SJCRH30 (cell line): ENCODE measurements at regions not wholly inside any gene's neighbourhood (a gene's known extent, or its start where the extent isn't known, plus 50 kb on each side); places are given as distances from the start of the nearest gene placed in this dataset.

Experiments used
- DNase-seq, 2 experiments: peaks; one replicate each; pipeline ENCODE4 v3.0.0-alpha.2; 2015 to 2020
- H3K27ac ChIP-seq: fragments of 250-450 bp; sonication (Bioruptor Pico); 2 replicates; pipeline ENCODE4 v1.5.1; 2020; ENCODE audit warnings: mild to moderate bottlenecking, moderate library complexity
- H3K27me3 ChIP-seq: fragments of 250-450 bp; sonication (Bioruptor Pico); 2 replicates; pipeline ENCODE4 v1.5.1; 2020; ENCODE audit warnings: mild to moderate bottlenecking, moderate library complexity
- H3K36me3 ChIP-seq: fragments of 250-450 bp; sonication (Bioruptor Pico); 2 replicates; pipeline ENCODE4 v1.5.1; 2020; ENCODE audit warnings: mild to moderate bottlenecking, moderate library complexity
- H3K4me1 ChIP-seq: fragments of 250-450 bp; sonication (Bioruptor Pico); 2 replicates; pipeline ENCODE4 v1.5.1; 2020; ENCODE audit warnings: mild to moderate bottlenecking, moderate library complexity
- H3K4me3 ChIP-seq: fragments of 250-450 bp; sonication (Bioruptor Pico); 2 replicates; pipeline ENCODE4 v1.5.1; 2020; ENCODE audit warnings: mild to moderate bottlenecking, moderate library complexity
- H3K9me3 ChIP-seq: fragments of 250-450 bp; sonication (Bioruptor Pico); replicated peaks from 2 replicates; pipeline ENCODE4 v1.5.1; 2020; ENCODE audit warnings: mild to moderate bottlenecking, moderate library complexity

- no peak overlapping the region for H3K4me3 ChIP-seq
- no peak for DNase-seq
Measured at GRCh38 chr12:63319386-63319785, 168.4 kb upstream of the AVPR1A start.

DNA sequence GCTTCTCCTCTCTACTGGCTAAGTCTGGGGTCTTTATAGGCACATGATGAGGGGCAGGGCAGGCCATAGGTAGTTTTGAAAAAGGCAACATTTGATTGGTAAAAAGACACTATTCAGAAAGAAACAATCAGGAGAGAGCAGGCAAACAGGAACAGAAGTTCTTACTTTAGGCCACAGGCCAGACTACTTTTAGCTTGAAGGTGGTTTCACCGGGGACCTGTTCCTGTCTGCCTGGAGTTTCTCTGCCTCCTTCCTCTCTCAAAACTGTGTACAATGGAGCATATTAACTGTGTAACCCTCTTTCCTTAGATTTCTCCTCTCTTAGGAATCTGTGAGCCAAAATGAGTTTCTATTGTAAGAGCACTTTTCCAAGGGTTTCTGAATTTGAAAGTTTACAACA, 167.9 kb upstream of the AVPR1A start:
- Histone ChIP-seq H3K4me3 (no peak overlapping the region), H3K27ac (no peak overlapping the region), H3K9me3 (no peaks in the 10 kb centered on the region), H3K27me3 (no peaks in the 10 kb centered on the region), H3K4me1 (no peaks in the 10 kb centered on the region), H3K36me3 (no peaks in the 10 kb centered on the region)
- no peak for DNase-seq

More at GRCh38 chr12:63319386-63319785, 168.4 kb upstream of the AVPR1A start:
- H3K4me1 ChIP-seq, result no peaks in the 10 kb centered on the region
- no peak overlapping the region for H3K27ac ChIP-seq
- no peaks in the 10 kb centered on the region for H3K27me3 ChIP-seq
- no peaks in the 10 kb centered on the region for H3K9me3 ChIP-seq
- H3K36me3 ChIP-seq, result no peaks in the 10 kb centered on the region

DNA sequence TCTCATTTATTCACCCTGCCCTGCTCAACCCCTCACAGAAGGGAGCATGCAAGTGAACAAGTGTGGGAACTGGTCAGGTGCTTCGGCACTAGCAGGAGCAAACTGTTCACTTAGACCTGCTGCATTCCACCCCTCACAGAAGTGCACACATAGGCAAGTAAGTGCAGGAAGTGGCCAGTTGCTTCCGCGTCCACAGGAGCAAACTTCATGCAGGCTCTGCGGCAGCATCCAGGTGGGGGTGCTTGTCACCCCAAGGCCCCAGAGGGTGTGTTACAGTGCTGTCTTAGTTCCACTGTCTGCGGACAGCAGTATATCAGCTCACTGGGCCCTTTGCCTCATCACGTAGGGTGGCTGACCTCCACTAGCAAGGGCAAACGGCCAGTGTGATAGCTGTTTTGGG, 167.3 kb upstream of the AVPR1A start:
- Histone ChIP-seq H3K27me3 (no peaks in the 10 kb centered on the region), H3K27ac (no peak overlapping the region), H3K36me3 (no peaks in the 10 kb centered on the region), H3K4me3 (no peak overlapping the region), H3K4me1 (no peaks in the 10 kb centered on the region), H3K9me3 (no peaks in the 10 kb centered on the region)
- DNase-seq, result no peak

- Histone ChIP-seq H3K9me3 (no peaks in the 10 kb centered on the region), H3K27ac (no peak overlapping the region), H3K4me3 (no peak overlapping the region), H3K36me3 (no peaks in the 10 kb centered on the region), H3K4me1 (no peaks in the 10 kb centered on the region), H3K27me3 (no peaks in the 10 kb centered on the region)
- DNase-seq, result no peak
Measured at GRCh38 chr12:63317880-63318279, 166.9 kb upstream of the AVPR1A start.

DNA sequence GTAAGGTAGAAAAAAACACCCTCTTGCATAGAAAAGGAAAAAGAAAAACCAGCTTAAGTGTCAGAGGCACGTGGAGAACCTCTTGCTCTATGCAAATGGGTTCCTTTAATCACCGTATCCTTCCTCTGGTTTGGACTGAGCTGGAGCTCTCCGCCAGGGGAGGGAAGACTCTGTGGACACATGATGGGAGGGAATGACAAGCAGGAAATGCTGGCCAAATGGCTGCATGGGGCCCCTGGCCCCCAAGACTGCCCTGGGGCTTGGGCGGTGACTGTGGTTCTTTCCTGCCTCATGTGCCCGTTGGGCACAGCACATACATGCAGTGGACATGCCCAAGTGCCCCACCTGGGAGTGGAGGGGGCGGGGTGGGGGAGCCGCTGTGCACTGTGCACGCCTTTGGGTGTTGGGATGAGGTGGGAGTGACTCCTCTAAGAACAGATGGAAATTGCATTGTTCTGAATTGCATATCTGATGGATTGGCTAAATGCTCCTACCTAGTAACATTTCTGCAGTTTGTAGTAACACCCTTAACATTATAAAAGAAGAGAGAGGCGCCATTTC, 166.4 kb upstream of the AVPR1A start:
- no peak overlapping the region for H3K27ac ChIP-seq
- no peaks in the 10 kb centered on the region for H3K4me1 ChIP-seq
- DNase-seq, result no peak
- H3K27me3 ChIP-seq, result no peaks in the 10 kb centered on the region
- H3K4me3 ChIP-seq, result no peak overlapping the region
- no peaks in the 10 kb centered on the region for H3K9me3 ChIP-seq
- no peaks in the 10 kb centered on the region for H3K36me3 ChIP-seq

DNA sequence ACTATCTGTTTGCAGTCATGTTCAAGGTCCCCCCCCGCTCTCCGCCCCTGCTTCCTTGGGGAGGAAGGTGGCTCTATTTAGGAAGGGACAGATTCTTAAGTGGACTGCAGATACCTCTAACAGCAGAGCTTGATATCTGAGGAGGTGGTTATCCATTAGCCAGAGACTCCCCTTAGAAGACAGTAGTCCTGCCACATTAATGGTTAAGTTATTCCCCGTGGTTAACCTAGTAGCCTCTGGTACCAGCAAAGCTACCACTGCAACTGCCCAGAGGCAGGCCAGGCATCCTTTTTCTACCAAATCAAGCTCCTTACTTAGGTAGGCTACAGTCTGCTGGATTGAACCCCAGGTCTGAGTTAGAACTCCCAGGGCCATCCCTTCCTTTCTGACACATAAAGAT, 162.1 kb upstream of the AVPR1A start:
- no peaks in the 10 kb centered on the region for H3K9me3 ChIP-seq
- no peaks in the 10 kb centered on the region for H3K4me1 ChIP-seq
- no peak for DNase-seq
- no peaks in the 10 kb centered on the region for H3K36me3 ChIP-seq
- H3K4me3 ChIP-seq, result no peak overlapping the region
- no peak overlapping the region for H3K27ac ChIP-seq
- no peaks in the 10 kb centered on the region for H3K27me3 ChIP-seq

- Histone ChIP-seq H3K27ac (no peak overlapping the region), H3K9me3 (no peaks in the 10 kb centered on the region), H3K36me3 (no peaks in the 10 kb centered on the region), H3K4me1 (no peaks in the 10 kb centered on the region), H3K4me3 (no peak overlapping the region), H3K27me3 (no peaks in the 10 kb centered on the region)
- DNase-seq, result no peak
Measured at GRCh38 chr12:63308671-63309070, 157.7 kb upstream of the AVPR1A start.

DNA sequence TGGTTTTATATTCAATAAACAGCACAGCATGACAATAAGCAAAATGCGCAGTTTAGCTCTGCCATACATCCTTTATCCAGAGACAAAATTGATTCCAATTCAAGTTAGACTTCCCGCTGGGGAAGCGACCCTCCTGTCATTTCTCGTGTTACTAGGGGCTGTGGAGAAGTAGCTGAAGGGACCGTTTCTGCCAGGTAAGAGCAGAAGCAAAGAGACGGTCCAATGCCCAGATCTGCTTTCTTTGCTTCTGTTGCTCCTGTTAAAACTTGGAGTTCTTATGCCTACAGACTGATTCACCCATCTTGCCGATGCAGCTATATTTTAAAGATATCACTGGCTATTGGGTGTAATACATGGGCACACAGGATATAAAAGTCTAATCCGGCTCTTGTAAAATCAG, 156.8 kb upstream of the AVPR1A start:
- Histone ChIP-seq H3K4me1 (no peaks in the 10 kb centered on the region), H3K9me3 (no peaks in the 10 kb centered on the region), H3K27me3 (no peaks in the 10 kb centered on the region), H3K4me3 (no peak overlapping the region), H3K36me3 (no peaks in the 10 kb centered on the region), H3K27ac (no peak overlapping the region)
- DNase-seq, result no peak

DNA sequence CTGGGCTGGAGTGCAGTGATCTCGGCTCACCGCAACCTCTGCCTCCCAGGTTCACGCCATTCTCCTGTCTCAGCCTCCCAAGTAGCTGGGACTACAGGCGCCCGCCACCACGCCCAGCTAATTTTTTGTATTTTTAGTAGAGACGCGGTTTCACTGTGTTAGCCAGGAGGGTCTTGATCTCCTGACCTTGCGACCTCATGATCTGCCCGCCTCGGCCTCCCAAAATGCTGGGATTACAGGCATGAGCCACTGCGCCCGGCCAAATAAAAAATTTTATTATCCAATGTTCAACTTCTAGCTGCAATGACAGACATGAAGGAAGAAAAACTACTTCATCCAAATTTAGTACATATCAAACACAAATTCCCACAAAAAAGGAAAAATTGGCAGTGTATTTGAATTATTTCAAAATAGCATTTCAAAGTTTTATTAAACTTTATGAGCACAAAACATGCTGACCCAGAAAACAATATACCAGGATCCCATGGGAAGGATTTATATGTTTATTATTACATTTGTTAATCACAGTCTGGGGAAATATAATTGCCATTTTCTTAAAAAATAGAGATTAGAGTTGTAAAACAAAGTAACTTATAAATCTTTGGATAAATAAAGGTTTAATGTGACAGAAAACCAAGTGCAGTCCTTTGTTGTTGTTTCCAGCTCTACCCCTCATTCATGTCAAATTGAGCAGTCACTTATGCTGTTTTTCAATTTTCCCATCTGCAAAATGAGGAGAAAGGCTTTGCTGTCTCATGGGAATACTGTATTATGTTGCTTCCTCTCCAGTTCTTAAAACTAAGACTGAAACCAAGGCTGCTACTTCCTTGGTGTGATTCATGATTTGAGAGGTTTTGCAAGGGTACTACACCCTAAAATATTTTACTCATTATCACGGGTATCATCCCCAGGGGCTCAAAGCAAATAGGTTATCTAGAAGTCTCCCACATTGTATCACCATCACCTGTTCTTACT, 155.2 kb upstream of the AVPR1A start:
- no peak overlapping the region for H3K4me3 ChIP-seq
- no peaks in the 10 kb centered on the region for H3K4me1 ChIP-seq
- H3K27ac ChIP-seq, result no peak overlapping the region
- no peaks in the 10 kb centered on the region for H3K36me3 ChIP-seq
- H3K9me3 ChIP-seq, result no peaks in the 10 kb centered on the region
- no peak for DNase-seq
- H3K27me3 ChIP-seq, result no peaks in the 10 kb centered on the region

DNA sequence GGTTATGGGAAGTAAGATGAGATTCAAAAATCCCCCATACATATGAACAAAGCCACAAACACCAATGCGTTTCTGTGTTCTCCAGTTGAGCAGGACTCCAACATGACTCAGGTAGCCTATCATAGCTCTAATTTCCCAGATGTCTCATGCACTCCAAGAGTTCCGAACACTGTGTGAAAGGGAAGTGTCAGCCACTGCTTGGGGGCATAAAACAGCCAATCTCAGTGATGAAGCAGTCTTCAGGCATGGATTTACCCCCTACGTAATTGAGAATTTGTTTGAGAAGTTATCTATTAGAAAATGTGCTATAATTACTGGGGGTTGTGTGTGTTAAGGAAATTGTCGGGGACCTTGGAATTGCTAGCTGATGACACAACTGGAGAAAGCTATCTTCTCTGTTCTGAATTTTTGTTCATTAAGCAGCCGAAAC, 153.9 kb upstream of the AVPR1A start:
- H3K36me3 ChIP-seq, result no peaks in the 10 kb centered on the region
- no peaks in the 10 kb centered on the region for H3K4me1 ChIP-seq
- H3K27me3 ChIP-seq, result no peaks in the 10 kb centered on the region
- no peak for DNase-seq
- no peaks in the 10 kb centered on the region for H3K9me3 ChIP-seq
- H3K27ac ChIP-seq, result no peak overlapping the region
- no peak overlapping the region for H3K4me3 ChIP-seq

- no peak for DNase-seq
- Histone ChIP-seq H3K27ac (no peak overlapping the region), H3K27me3 (no peaks in the 10 kb centered on the region), H3K36me3 (no peaks in the 10 kb centered on the region), H3K9me3 (no peaks in the 10 kb centered on the region), H3K4me1 (no peaks in the 10 kb centered on the region), H3K4me3 (no peak overlapping the region)
Measured at GRCh38 chr12:63302941-63303536, 152.0 kb upstream of the AVPR1A start.

GRCh38 chr12:63302269-63302940, 151.4 kb upstream of the AVPR1A start:
- no peaks in the 10 kb centered on the region for H3K36me3 ChIP-seq
- H3K4me1 ChIP-seq, result no peaks in the 10 kb centered on the region
- H3K4me3 ChIP-seq, result no peak overlapping the region
- DNase-seq, result no peak
- H3K27me3 ChIP-seq, result no peaks in the 10 kb centered on the region
- H3K27ac ChIP-seq, result no peak overlapping the region
- H3K9me3 ChIP-seq, result no peaks in the 10 kb centered on the region

- no peak overlapping the region for H3K27ac ChIP-seq
- no peak overlapping the region for H3K4me3 ChIP-seq
- no peak for DNase-seq
Measured at GRCh38 chr12:63301311-63301710, 150.3 kb upstream of the AVPR1A start.

GRCh38 chr12:63298386-63298930, 147.5 kb upstream of the AVPR1A start:
- DNase-seq, result no peak
- H3K4me3 ChIP-seq, result no peak overlapping the region
- peaks cover 12% of the 10 kb centered on the region; the same call in 1 of the 2 replicates for H3K4me1 ChIP-seq
- no peaks in the 10 kb centered on the region for H3K27me3 ChIP-seq
- H3K9me3 ChIP-seq, result no peaks in the 10 kb centered on the region
- H3K27ac ChIP-seq, result no peak overlapping the region
- H3K36me3 ChIP-seq, result no peaks in the 10 kb centered on the region

More at GRCh38 chr12:63301311-63301710, 150.3 kb upstream of the AVPR1A start:
- H3K9me3 ChIP-seq, result no peaks in the 10 kb centered on the region
- no peaks in the 10 kb centered on the region for H3K27me3 ChIP-seq
- H3K36me3 ChIP-seq, result no peaks in the 10 kb centered on the region
- H3K4me1 ChIP-seq, result no peaks in the 10 kb centered on the region

DNA sequence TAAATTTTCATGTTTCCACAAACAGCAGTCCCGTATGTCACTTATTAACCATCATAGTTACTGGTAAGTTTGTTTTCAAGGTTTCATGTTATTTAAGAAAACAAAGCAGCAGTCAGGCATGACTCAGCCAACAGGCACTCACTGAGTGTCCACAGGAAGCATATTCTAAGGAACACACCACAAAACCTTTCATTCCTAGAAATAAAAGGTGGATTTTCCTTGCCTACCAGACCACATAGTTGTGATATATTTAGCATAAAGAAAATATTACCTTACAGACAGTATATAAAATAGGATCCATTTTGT, 143.3 kb upstream of the AVPR1A start:
- Histone ChIP-seq H3K9me3 (no peaks in the 10 kb centered on the region), H3K4me3 (no peak overlapping the region), H3K4me1 (peaks cover 13% of the 10 kb centered on the region; the same call in 1 of the 2 replicates), H3K27me3 (no peaks in the 10 kb centered on the region), H3K36me3 (no peaks in the 10 kb centered on the region), H3K27ac (no peak overlapping the region)
- peak; percentile 15 to 31 for DNase-seq
